GM19240 (cell line): ENCODE measurements at regions not wholly inside any gene's neighbourhood (a gene's known extent, or its start where the extent isn't known, plus 50 kb on each side); places are given as distances from the start of the nearest gene placed in this dataset.
"Not testable (repeated sequence)": the region's sequence is repeated elsewhere in the genome, so short reads cannot be mapped to it uniquely, and the experiment has no call there.

Experiments used
- DNase-seq: peaks from one replicate; pipeline ENCODE4 v3.0.0; 2011; ENCODE audit warnings: low spot score; ENCODE audit not compliant: insufficient read length

- DNase-seq = not testable (repeated sequence)
Observed at GRCh38 chr5:104079861-104080645, 517.5 kb upstream of the NUDT12 start.

GRCh38 chr5:104071887-104072286 is 509.3 kb upstream of the NUDT12 start:
- no peak for DNase-seq

- no peak for DNase-seq
Observed at GRCh38 chr5:104062621-104063377, 500.2 kb upstream of the NUDT12 start.

GRCh38 chr5:104061707-104062106 is 499.1 kb upstream of the NUDT12 start:
- DNase-seq = no peak

- DNase-seq = no peak
Observed at GRCh38 chr5:104053353-104053649, 490.7 kb upstream of the NUDT12 start.

GRCh38 chr5:104052558-104053352 is 490.2 kb upstream of the NUDT12 start:
- no peak for DNase-seq

GRCh38 chr5:104050436-104050835 is 487.8 kb upstream of the NUDT12 start:
- DNase-seq = no peak

GRCh38 chr5:104049752-104050151 is 487.2 kb upstream of the NUDT12 start:
- no peak for DNase-seq

- no peak for DNase-seq
Observed at GRCh38 chr5:104048231-104048630, 485.6 kb upstream of the NUDT12 start.

- DNase-seq = no peak
Observed at GRCh38 chr5:104045987-104046386, 483.4 kb upstream of the NUDT12 start.

- DNase-seq = not testable (repeated sequence)
Observed at GRCh38 chr5:104039871-104040270, 477.3 kb upstream of the NUDT12 start.

- DNase-seq = not testable (repeated sequence)
Observed at GRCh38 chr5:104037136-104037535, 474.5 kb upstream of the NUDT12 start.

- not testable (repeated sequence) for DNase-seq
Observed at GRCh38 chr5:104033186-104033585, 470.6 kb upstream of the NUDT12 start.

- no peak for DNase-seq
Observed at GRCh38 chr5:104024538-104024937, 461.9 kb upstream of the NUDT12 start.

- no peak for DNase-seq
Observed at GRCh38 chr5:104023739-104024138, 461.1 kb upstream of the NUDT12 start.

GRCh38 chr5:104019956-104020355 is 457.4 kb upstream of the NUDT12 start:
- no peak for DNase-seq

- no peak for DNase-seq
Observed at GRCh38 chr5:104018299-104018698, 455.7 kb upstream of the NUDT12 start.

GRCh38 chr5:104016646-104017045 is 454.1 kb upstream of the NUDT12 start:
- DNase-seq = no peak

GRCh38 chr5:104015765-104016164 is 453.2 kb upstream of the NUDT12 start:
- no peak for DNase-seq

- not testable (repeated sequence) for DNase-seq
Observed at GRCh38 chr5:104002783-104003182, 440.2 kb upstream of the NUDT12 start.

- no peak for DNase-seq
Observed at GRCh38 chr5:104001136-104001535, 438.5 kb upstream of the NUDT12 start.

- DNase-seq = no peak
Observed at GRCh38 chr5:103993031-103993430, 430.4 kb upstream of the NUDT12 start.
